Liver (tissue), 7 donors: ENCODE measurements at regions not wholly inside any gene's neighbourhood (a gene's known extent, or its start where the extent isn't known, plus 50 kb on each side); places are given as distances from the start of the nearest gene placed in this dataset.

Source experiments
- DNase-seq: peaks from one replicate; pipeline ENCODE4 v3.0.0-alpha.2; 2017; ENCODE audit warnings: low spot score
- H3K27ac ChIP-seq, 2 donors: one replicate each; pipeline ENCODE4 v1.7.0; 2013; ENCODE audit warnings: inconsistent platforms in 2 of 2, low read length in 2 of 2, control low read depth in 1 of 2, low read depth in 1 of 2, mild to moderate bottlenecking in 1 of 2
- H3K27me3 ChIP-seq, 4 donors: one replicate each; pipeline versions ENCODE4 v1.6.1 to v1.7.0; 2013; ENCODE audit warnings: low read length in 3 of 4, inconsistent platforms in 1 of 4, mild to moderate bottlenecking in 1 of 4, moderate library complexity in 1 of 4; ENCODE audit not compliant: control insufficient read depth in 4 of 4, insufficient read depth in 4 of 4
- H3K36me3 ChIP-seq, 4 donors: one replicate each; pipeline versions ENCODE4 v1.6.1 to v1.7.0; 2013; ENCODE audit warnings: low read length in 3 of 4, mild to moderate bottlenecking in 3 of 4, low read depth in 1 of 4, moderate library complexity in 1 of 4; ENCODE audit not compliant: control insufficient read depth in 4 of 4, insufficient read depth in 3 of 4
- H3K4me1 ChIP-seq, 4 donors: one replicate each; pipeline versions ENCODE4 v1.6.1 to v1.7.0; 2013; ENCODE audit warnings: low read length in 3 of 4, mild to moderate bottlenecking in 3 of 4, moderate library complexity in 1 of 4; ENCODE audit not compliant: control insufficient read depth in 4 of 4, insufficient read depth in 4 of 4
- H3K4me3 ChIP-seq, 3 donors: one replicate each; pipeline versions ENCODE4 v1.6.1 to v1.7.0; 2013; ENCODE audit warnings: low read length in 3 of 3, control low read depth in 1 of 3, low read depth in 1 of 3, mild to moderate bottlenecking in 1 of 3
- H3K9ac ChIP-seq, 2 donors: one replicate each; pipeline ENCODE4 v1.7.0; 2013; ENCODE audit warnings: low read length in 2 of 2, mild to moderate bottlenecking in 2 of 2, moderate library complexity in 2 of 2, control low read depth in 1 of 2, low read depth in 1 of 2
- H3K9me3 ChIP-seq, 4 donors: one replicate each; pipeline versions ENCODE4 v1.6.1 to v1.7.0; 2013; ENCODE audit warnings: low read length in 3 of 4; ENCODE audit not compliant: control insufficient read depth in 4 of 4
- ATF3 ChIP-seq: IDR thresholded peaks from 2 replicates; pipeline ENCODE4 v1.6.1; 2016; ENCODE audit warnings: antibody characterized with exemption
- EGR1 ChIP-seq, 2 donors: IDR thresholded peaks; 2 replicates each; pipeline ENCODE4 v1.6.1; 2016 to 2018; ENCODE audit warnings: antibody characterized with exemption in 2 of 2, low read depth in 2 of 2
- FOXA2 ChIP-seq: IDR thresholded peaks from 2 replicates; pipeline ENCODE4 v1.6.1; 2016; ENCODE audit warnings: antibody characterized with exemption
- GABPA ChIP-seq, 2 donors: IDR thresholded peaks in 1 of 2; conservative IDR thresholded peaks in 1 of 2; 2 replicates each; pipeline ENCODE4 v1.6.1; 2016; ENCODE audit warnings: antibody characterized with exemption in 2 of 2, mild to moderate bottlenecking in 1 of 2, moderate library complexity in 1 of 2
- HNF4A ChIP-seq, 2 donors: conservative IDR thresholded peaks; 2 replicates each; pipeline ENCODE4 v1.6.1; 2016; ENCODE audit warnings: antibody characterized with exemption in 2 of 2, mild to moderate bottlenecking in 2 of 2
- HNF4G ChIP-seq: IDR thresholded peaks from 2 replicates; pipeline ENCODE4 v1.6.1; 2016; ENCODE audit warnings: antibody characterized with exemption
- RAD21 ChIP-seq, 2 donors: IDR thresholded peaks; 2 replicates each; pipeline ENCODE4 v1.6.1; 2016; ENCODE audit warnings: antibody characterized with exemption in 2 of 2, mild to moderate bottlenecking in 2 of 2
- REST ChIP-seq: IDR thresholded peaks from 2 replicates; pipeline ENCODE4 v1.6.1; 2016; ENCODE audit warnings: antibody characterized with exemption, mild to moderate bottlenecking
- RXRA ChIP-seq, 2 donors: IDR thresholded peaks; 2 replicates each; pipeline ENCODE4 v1.6.1; 2017 to 2018; ENCODE audit warnings: antibody characterized with exemption in 2 of 2, mild to moderate bottlenecking in 1 of 2
- WGBS: extraction: QIAGEN DNeasy Blood & Tissue Kit; methylation state at CpG from one replicate; pipeline ENCODE4 v1.1.7; 2013; 5-methylcytosine and 5-hydroxymethylcytosine counted together
- TF ChIP-seq, protein P1 (sequence below): IDR thresholded peaks from 2 replicates; pipeline ENCODE4 v1.6.1; 2016; ENCODE audit warnings: antibody characterized with exemption
- donor health status: healthy.
- donor health status: healthy.
- donor health status: healthy.
- donor health status: healthy.

GRCh38 chr1:14217384-14217783 is 381.1 kb upstream of the KAZN start:
- no peaks in the 10 kb centered on the region for H3K4me1 ChIP-seq
- no peak for TF ChIP-seq REST
- peaks cover 0 to 3% (median 0%) of the 10 kb centered on the region in 4 donors for H3K27me3 ChIP-seq
- no peaks in the 10 kb centered on the region for H3K36me3 ChIP-seq
- no peak overlapping the region for H3K9ac ChIP-seq
- peaks cover 1 to 14% (median 6%) of the 10 kb centered on the region in 4 donors for H3K9me3 ChIP-seq
- H3K27ac ChIP-seq = no peak overlapping the region
- WGBS = 84% methylated on average over 1 of the region's 1 CpG
- H3K4me3 ChIP-seq = no peak overlapping the region
- no peak for DNase-seq

GRCh38 chr1:14220324-14220723 is 378.2 kb upstream of the KAZN start:
- H3K36me3 ChIP-seq = no peaks in the 10 kb centered on the region
- DNase-seq = no peak
- H3K9me3 ChIP-seq = peaks cover 1 to 14% (median 6%) of the 10 kb centered on the region in 4 donors
- no peaks in the 10 kb centered on the region for H3K4me1 ChIP-seq
- TF ChIP-seq RXRA (IDR thresholded peaks at IDR 0.05) (no peak), HNF4G (no peak)
- H3K9ac ChIP-seq = no peak overlapping the region
- WGBS = 74% methylated on average over 4 of the region's 4 CpGs
- no peak overlapping the region for H3K4me3 ChIP-seq
- H3K27ac ChIP-seq = no peak overlapping the region
- H3K27me3 ChIP-seq = peaks cover 0 to 3% (median 0%) of the 10 kb centered on the region in 4 donors

- H3K4me3 ChIP-seq = no peak overlapping the region
- DNase-seq = no peak
- WGBS = 82% methylated on average over 2 of the region's 2 CpGs
- peaks cover 0 to 3% (median 0%) of the 10 kb centered on the region in 4 donors for H3K27me3 ChIP-seq
- H3K36me3 ChIP-seq = no peaks in the 10 kb centered on the region
- H3K27ac ChIP-seq = no peak overlapping the region
- no peak overlapping the region for H3K9ac ChIP-seq
- no peaks in the 10 kb centered on the region for H3K4me1 ChIP-seq
- TF ChIP-seq GABPA (IDR thresholded peaks at IDR 0.05 in 1 of 2, conservative IDR thresholded peaks at IDR 0.05 in 1 of 2) (no peak), HNF4G (no peak), HNF4A (conservative IDR thresholded peaks at IDR 0.05) (no peak), RAD21 (IDR thresholded peaks at IDR 0.05) (no peak), REST (no peak), ATF3 (no peak), FOXA2 (no peak), EGR1 (IDR thresholded peaks at IDR 0.05; ENCODE audit: low read depth in 2 of 2) (no peak)
- TF ChIP-seq, protein P1, sequence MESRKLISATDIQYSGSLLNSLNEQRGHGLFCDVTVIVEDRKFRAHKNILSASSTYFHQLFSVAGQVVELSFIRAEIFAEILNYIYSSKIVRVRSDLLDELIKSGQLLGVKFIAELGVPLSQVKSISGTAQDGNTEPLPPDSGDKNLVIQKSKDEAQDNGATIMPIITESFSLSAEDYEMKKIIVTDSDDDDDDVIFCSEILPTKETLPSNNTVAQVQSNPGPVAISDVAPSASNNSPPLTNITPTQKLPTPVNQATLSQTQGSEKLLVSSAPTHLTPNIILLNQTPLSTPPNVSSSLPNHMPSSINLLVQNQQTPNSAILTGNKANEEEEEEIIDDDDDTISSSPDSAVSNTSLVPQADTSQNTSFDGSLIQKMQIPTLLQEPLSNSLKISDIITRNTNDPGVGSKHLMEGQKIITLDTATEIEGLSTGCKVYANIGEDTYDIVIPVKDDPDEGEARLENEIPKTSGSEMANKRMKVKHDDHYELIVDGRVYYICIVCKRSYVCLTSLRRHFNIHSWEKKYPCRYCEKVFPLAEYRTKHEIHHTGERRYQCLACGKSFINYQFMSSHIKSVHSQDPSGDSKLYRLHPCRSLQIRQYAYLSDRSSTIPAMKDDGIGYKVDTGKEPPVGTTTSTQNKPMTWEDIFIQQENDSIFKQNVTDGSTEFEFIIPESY = no peak
- H3K9me3 ChIP-seq = peaks cover 1 to 14% (median 6%) of the 10 kb centered on the region in 4 donors
Observed at GRCh38 chr1:14220811-14221210, 377.7 kb upstream of the KAZN start.
